SK-N-SH (cell line): ENCODE measurements at regions not wholly inside any gene's neighbourhood (a gene's known extent, or its start where the extent isn't known, plus 50 kb on each side); places are given as distances from the start of the nearest gene placed in this dataset.

Experiments
- CTCF ChIA-PET: fragments of 300-600, 350-600 bp; formaldehyde crosslinking; extraction: SDS; loops from one replicate; lab custom pipeline; 2021; lab: Yijun Ruan, JAX
- POLR2A ChIA-PET: fragments of 350-600 bp; sonication (Branson Sonifier 250); formaldehyde crosslinking; extraction: SDS; loops from one replicate; lab custom pipeline; 2020; ENCODE audit warnings: antibody characterized with exemption, inconsistent platforms; lab: Yijun Ruan, JAX
- DNase-seq: peaks from one replicate; pipeline ENCODE4 v3.0.0; 2012
- H2AFZ ChIP-seq: fragments of 200-600 bp; sonication (generic); 2 replicates; pipeline ENCODE4 v1.8.1; 2016; ENCODE audit warnings: antibody characterized with exemption, mild to moderate bottlenecking, low read depth
- H3F3A ChIP-seq: fragments of 200-600 bp; sonication (generic); replicated peaks from 2 replicates; pipeline ENCODE3; 2016; ENCODE audit warnings: antibody characterized with exemption, mild to moderate bottlenecking; ENCODE audit not compliant: insufficient read depth
- H3K27ac ChIP-seq, 2 experiments: fragments of 200-500 bp in 1 of 2; fragments of 200-600 bp in 1 of 2; sonication (Bioruptor generic) in 1 of 2; sonication (generic), shearing (Covaris generic) in 1 of 2; 2 replicates each; pipeline versions ENCODE4 v1.5.1 to v1.6.1; 2014 to 2016; ENCODE audit warnings: low read depth in 2 of 2, inconsistent platforms in 1 of 2, low read length in 1 of 2, mild to moderate bottlenecking in 1 of 2, mixed read lengths in 1 of 2
- H3K27me3 ChIP-seq: fragments of 200-600 bp; sonication (generic), shearing (Covaris generic); 2 replicates; pipeline ENCODE4 v1.6.1; 2016; ENCODE audit warnings: mixed run types; ENCODE audit not compliant: insufficient read depth
- H3K36me3 ChIP-seq, 2 experiments: fragments of 200-500 bp in 1 of 2; fragments of 200-600 bp in 1 of 2; sonication (Bioruptor generic) in 1 of 2; sonication (generic) in 1 of 2; replicated peaks in 1 of 2; 2 replicates each; pipeline versions ENCODE3 to v1.5.1; 2014 to 2016; ENCODE audit warnings: low read length in 1 of 2, mild to moderate bottlenecking in 1 of 2; ENCODE audit not compliant: insufficient read depth in 2 of 2, control insufficient read depth in 1 of 2
- H3K4me1 ChIP-seq, 2 experiments: fragments of 200-500 bp in 1 of 2; fragments of 200-600 bp in 1 of 2; sonication (Bioruptor generic) in 1 of 2; sonication (generic), shearing (Covaris generic) in 1 of 2; 2 replicates each; pipeline versions ENCODE4 v1.5.1 to v1.6.1; 2014 to 2016; ENCODE audit warnings: low read depth in 1 of 2, low read length in 1 of 2, mixed run types in 1 of 2; ENCODE audit not compliant: insufficient read depth in 2 of 2, control insufficient read depth in 1 of 2
- H3K4me2 ChIP-seq: fragments of 200-600 bp; sonication (generic), shearing (Covaris generic); 2 replicates; pipeline ENCODE4 v1.6.1; 2017; ENCODE audit warnings: mixed run types
- H3K4me3 ChIP-seq, 2 experiments: fragments of 200-500 bp in 1 of 2; fragments of 200-600 bp in 1 of 2; sonication (Bioruptor generic) in 1 of 2; sonication (generic), shearing (Covaris generic) in 1 of 2; 2 replicates each; pipeline versions ENCODE4 v1.5.1 to v1.8.1; 2014 to 2016; ENCODE audit warnings: low read depth in 2 of 2, inconsistent platforms in 1 of 2, low read length in 1 of 2, mild to moderate bottlenecking in 1 of 2, mixed read lengths in 1 of 2, moderate library complexity in 1 of 2
- H3K79me2 ChIP-seq: fragments of 200-600 bp; sonication (generic); 2 replicates; pipeline ENCODE4 v1.8.1; 2017; ENCODE audit warnings: mild to moderate bottlenecking; ENCODE audit not compliant: insufficient read depth
- H3K9ac ChIP-seq: fragments of 200-600 bp; sonication (generic); 2 replicates; pipeline ENCODE4 v1.6.1; 2017; ENCODE audit warnings: mixed run types
- H3K9me2 ChIP-seq: fragments of 200-600 bp; sonication (generic); 2 replicates; pipeline ENCODE4 v1.6.1; 2017; ENCODE audit warnings: mixed run types
- H3K9me3 ChIP-seq: fragments of 200-600 bp; sonication (generic); 2 replicates; pipeline ENCODE4 v1.6.1; 2017; ENCODE audit warnings: mixed run types, mild to moderate bottlenecking, moderate library complexity
- H4K20me1 ChIP-seq: fragments of 200-600 bp; sonication (generic); 2 replicates; pipeline ENCODE4 v1.6.1; 2017; ENCODE audit warnings: mild to moderate bottlenecking, mixed run types; ENCODE audit not compliant: insufficient read depth
- CTCF ChIP-seq: fragments of 200-600 bp; sonication (generic); IDR thresholded peaks from 2 replicates; pipeline ENCODE4 v1.6.1; 2017; ENCODE audit warnings: antibody characterized with exemption, mild to moderate bottlenecking, moderate library complexity
- ELF1 ChIP-seq: IDR thresholded peaks from 2 replicates; pipeline ENCODE4 v1.4.0; 2012
- EP300 ChIP-seq, 2 experiments: IDR thresholded peaks; 2 replicates each; pipeline versions ENCODE4 v1.4.0 to v1.6.1; 2012; ENCODE audit warnings: borderline replicate concordance in 1 of 2, low read depth in 1 of 2, low read length in 1 of 2
- EZH2phosphoT487 ChIP-seq: fragments of 200-600 bp; sonication (generic); IDR thresholded peaks from 2 replicates; pipeline ENCODE4 v1.6.1; 2017; ENCODE audit warnings: low read depth, mixed run types, mild to moderate bottlenecking, antibody characterized with exemption, moderate library complexity, borderline replicate concordance
- FOXJ3 ChIP-seq: sonication (generic); formaldehyde crosslinking; IDR thresholded peaks from 2 replicates; pipeline ENCODE4 v1.5.1; 2020; ENCODE audit warnings: mild to moderate bottlenecking, missing genetic modification reagents
- JUND ChIP-seq: IDR thresholded peaks from 2 replicates; pipeline ENCODE4 v1.4.0; 2012
- MAX ChIP-seq: IDR thresholded peaks from 2 replicates; pipeline ENCODE4 v1.4.0; 2012; ENCODE audit warnings: low read depth
- MEF2A ChIP-seq: IDR thresholded peaks from 2 replicates; pipeline ENCODE4 v1.4.0; 2012; ENCODE audit warnings: low read depth, borderline replicate concordance
- MXI1 ChIP-seq: IDR thresholded peaks from 2 replicates; pipeline ENCODE4 v1.6.1; 2012; ENCODE audit warnings: mild to moderate bottlenecking, low read depth, low read length, improper control_type of control experiment
- NRF1 ChIP-seq: IDR thresholded peaks from 2 replicates; pipeline ENCODE4 v1.6.1; 2012; ENCODE audit warnings: low read depth, mild to moderate bottlenecking, low read length
- PBX3 ChIP-seq: IDR thresholded peaks from 2 replicates; pipeline ENCODE4; 2012
- POLR2AphosphoS5 ChIP-seq: IDR thresholded peaks from 2 replicates; pipeline ENCODE4 v1.6.1; 2012; ENCODE audit warnings: low read depth, low read length
- RAD21 ChIP-seq: IDR thresholded peaks from 2 replicates; pipeline ENCODE4 v1.6.1; 2012; ENCODE audit warnings: mild to moderate bottlenecking, low read length
- RCOR1 ChIP-seq: fragments of 150-350 bp; IDR thresholded peaks from 2 replicates; pipeline ENCODE4 v1.6.1; 2017; ENCODE audit warnings: antibody characterized with exemption, low read length
- RXRA ChIP-seq: IDR thresholded peaks from 2 replicates; pipeline ENCODE4 v1.4.0; 2012; ENCODE audit warnings: low read depth, mild to moderate bottlenecking, borderline replicate concordance
- SIN3A ChIP-seq: IDR thresholded peaks from 2 replicates; pipeline ENCODE4 v1.6.1; 2012; ENCODE audit warnings: low read depth, mild to moderate bottlenecking, low read length, moderate library complexity, borderline replicate concordance
- TAF1 ChIP-seq: IDR thresholded peaks from 2 replicates; pipeline ENCODE4 v1.6.1; 2012; ENCODE audit warnings: low read depth, mild to moderate bottlenecking, low read length, moderate library complexity, borderline replicate concordance
- TCF12 ChIP-seq: IDR thresholded peaks from 2 replicates; pipeline ENCODE4 v1.4.0; 2012
- WGBS: methylation state at CpG from one replicate; pipeline ENCODE4 v1.1.6; 2017; ENCODE audit warnings: low lambda C conversion rate; 5-methylcytosine and 5-hydroxymethylcytosine counted together

GRCh38 chr4:35175894-35176293, 1068.4 kb downstream of the ARAP2 start:
- Histone ChIP-seq H3K4me2 (no peak overlapping the region), H3K79me2 (no peaks in the 10 kb centered on the region), H3K27ac (no peak overlapping the region), H3K9me2 (no peaks in the 10 kb centered on the region; the same call in 1 of the 2 replicates), H4K20me1 (no peaks in the 10 kb centered on the region), H2AFZ (no peak overlapping the region), H3K4me1 (no peaks in the 10 kb centered on the region), H3K27me3 (no peaks in the 10 kb centered on the region), H3K9ac (no peak overlapping the region), H3K4me3 (no peak overlapping the region), H3K36me3 (no peaks in the 10 kb centered on the region), H3F3A (no peaks in the 10 kb centered on the region), H3K9me3 (no peaks in the 10 kb centered on the region)
- WGBS, result 2% methylated on average over 2 of the region's 2 CpGs
- TF ChIP-seq MEF2A (no peak), TCF12 (no peak), POLR2AphosphoS5 (no peak), TAF1 (no peak), RCOR1 (no peak)
- ChIA-PET POLR2A (no interaction called here), CTCF (no interaction called here)
- DNase-seq, result no peak

GRCh38 chr4:35182451-35182850, 1061.9 kb downstream of the ARAP2 start:
- Histone ChIP-seq H3K9ac (no peak overlapping the region), H3K4me2 (no peak overlapping the region), H3K9me2 (no peaks in the 10 kb centered on the region; the same call in 1 of the 2 replicates), H3K27ac (no peak overlapping the region), H3K9me3 (no peaks in the 10 kb centered on the region), H4K20me1 (no peaks in the 10 kb centered on the region), H3K4me1 (no peaks in the 10 kb centered on the region), H3K27me3 (no peaks in the 10 kb centered on the region), H2AFZ (no peak overlapping the region), H3F3A (no peaks in the 10 kb centered on the region), H3K36me3 (no peaks in the 10 kb centered on the region), H3K79me2 (no peaks in the 10 kb centered on the region), H3K4me3 (no peak overlapping the region)
- no peak for DNase-seq
- TF ChIP-seq CTCF (no peak), JUND (no peak), EP300 (IDR thresholded peaks at IDR 0.05; ENCODE audit: borderline replicate concordance in 1 of 2, low read depth in 1 of 2, low read length in 1 of 2) (no peak)
- CTCF ChIA-PET, result no interaction called here
- POLR2A ChIA-PET, result no interaction called here

- CTCF ChIA-PET, result no interaction called here
- no peak for TF ChIP-seq SIN3A
- no peak for TF ChIP-seq CTCF
- no peak for TF ChIP-seq ELF1
- no peak for TF ChIP-seq NRF1
- no peak for TF ChIP-seq JUND
- TF ChIP-seq RXRA, result no peak
- TF ChIP-seq EZH2phosphoT487, result no peak
- TF ChIP-seq MAX, result no peak
- no peak for TF ChIP-seq FOXJ3 (CRISPR knock-in tag)
- TF ChIP-seq RCOR1, result no peak
- no peak for TF ChIP-seq RAD21
- no peak for TF ChIP-seq TCF12
- no peak for TF ChIP-seq PBX3
- TF ChIP-seq MXI1, result no peak
Observed at GRCh38 chr4:35189988-35190613, 1054.2 kb downstream of the ARAP2 start.

More at GRCh38 chr4:35189988-35190613, 1054.2 kb downstream of the ARAP2 start:
- Histone ChIP-seq H3K9me2 (peaks cover 5% of the 10 kb centered on the region; the same call in 1 of the 2 replicates), H3K9me3 (no peaks in the 10 kb centered on the region), H3K4me3 (no peak overlapping the region), H3K9ac (no peak overlapping the region), H3K27me3 (no peaks in the 10 kb centered on the region), H4K20me1 (no peaks in the 10 kb centered on the region), H3K79me2 (no peaks in the 10 kb centered on the region), H3K4me2 (no peak overlapping the region), H3K4me1 (no peaks in the 10 kb centered on the region), H3K27ac (no peak overlapping the region), H3F3A (no peaks in the 10 kb centered on the region), H2AFZ (no peak overlapping the region), H3K36me3 (no peaks in the 10 kb centered on the region)
- 22% methylated on average over 3 of the region's 3 CpGs for WGBS
- POLR2A ChIA-PET, result no interaction called here
- DNase-seq, result no peak
